ENCODE measurements at regions not wholly inside any gene's neighbourhood (a gene's known extent, or its start where the extent isn't known, plus 50 kb on each side); places are given as distances from the start of the nearest gene placed in this dataset.
"Not testable (repeated sequence)": the region's sequence is repeated elsewhere in the genome, so short reads cannot be mapped to it uniquely, and the experiment has no call there.

- intact Hi-C loops (cut with DNase I; ENCODE audit: low total_unique reads): no loop called here
- H3K4me1 ChIP-seq: no peaks in the 10 kb centered on the region
- peaks cover 9 to 13% of the 10 kb centered on the region in 2 donors for H3K9me3 ChIP-seq
- no peak for DNase-seq (ENCODE audit: low spot score in 2 of 2)
- H3K36me3 ChIP-seq: no peaks in the 10 kb centered on the region
- TF ChIP-seq POLR2AphosphoS5 (IDR thresholded peaks at IDR 0.05) (no peak), CTCF (IDR thresholded peaks at IDR 0.05) (no peak), POLR2A (IDR thresholded peaks at IDR 0.05) (no peak)
- no peaks in the 10 kb centered on the region for H3K27me3 ChIP-seq
- H3K4me3 ChIP-seq: no peak overlapping the region
- no peak overlapping the region for H3K27ac ChIP-seq
These were observed 1768.9 kb upstream of the CDH9 start for GRCh38 chr5:28807195-28807729.

GRCh38 chr5:28799035-28799434 is 1760.6 kb upstream of the CDH9 start:
- H3K4me3 ChIP-seq; H3K36me3 ChIP-seq; DNase-seq (ENCODE audit: low spot score in 2 of 2); H3K4me1 ChIP-seq; H3K27me3 ChIP-seq; H3K9me3 ChIP-seq; H3K27ac ChIP-seq; intact Hi-C loops (cut with DNase I; ENCODE audit: low total_unique reads): not testable (repeated sequence)

GRCh38 chr5:28788954-28789353 is 1750.6 kb upstream of the CDH9 start:
- Histone ChIP-seq H3K27me3 (no peaks in the 10 kb centered on the region), H3K9me3 (no peaks in the 10 kb centered on the region), H3K27ac (no peak overlapping the region), H3K36me3 (no peaks in the 10 kb centered on the region), H3K4me1 (no peaks in the 10 kb centered on the region), H3K4me3 (no peak overlapping the region)
- intact Hi-C loops (cut with DNase I; ENCODE audit: low total_unique reads): no loop called here
- no peak for DNase-seq (ENCODE audit: low spot score in 2 of 2)
- TF ChIP-seq POLR2A (IDR thresholded peaks at IDR 0.05) (no peak), CTCF (IDR thresholded peaks at IDR 0.05) (no peak), POLR2AphosphoS5 (IDR thresholded peaks at IDR 0.05) (no peak)

- intact Hi-C loops (cut with DNase I; ENCODE audit: low total_unique reads): no loop called here
- no peak for TF ChIP-seq POLR2A (IDR thresholded peaks at IDR 0.05)
- TF ChIP-seq POLR2AphosphoS5 (IDR thresholded peaks at IDR 0.05): no peak
- DNase-seq (ENCODE audit: low spot score in 2 of 2): no peak
- Histone ChIP-seq H3K36me3 (no peaks in the 10 kb centered on the region), H3K27me3 (no peaks in the 10 kb centered on the region), H3K4me3 (no peak overlapping the region), H3K4me1 (no peaks in the 10 kb centered on the region), H3K27ac (no peak overlapping the region), H3K9me3 (no peaks in the 10 kb centered on the region)
These were observed 1741.8 kb upstream of the CDH9 start for GRCh38 chr5:28780083-28780692.

GRCh38 chr5:28779161-28779754 is 1740.9 kb upstream of the CDH9 start:
- intact Hi-C loops (cut with DNase I; ENCODE audit: low total_unique reads): no loop called here
- no peak for DNase-seq (ENCODE audit: low spot score in 2 of 2)
- TF ChIP-seq POLR2AphosphoS5 (IDR thresholded peaks at IDR 0.05): no peak
- no peak for TF ChIP-seq POLR2A (IDR thresholded peaks at IDR 0.05)
- no peak for TF ChIP-seq CTCF (IDR thresholded peaks at IDR 0.05)

GRCh38 chr5:28770307-28770706 is 1731.9 kb upstream of the CDH9 start:
- TF ChIP-seq POLR2AphosphoS5 (IDR thresholded peaks at IDR 0.05) (no peak), POLR2A (IDR thresholded peaks at IDR 0.05) (no peak), CTCF (IDR thresholded peaks at IDR 0.05) (no peak)
- Histone ChIP-seq H3K4me1 (no peaks in the 10 kb centered on the region), H3K4me3 (no peak overlapping the region), H3K36me3 (no peaks in the 10 kb centered on the region), H3K9me3 (no peaks in the 10 kb centered on the region), H3K27me3 (no peaks in the 10 kb centered on the region), H3K27ac (no peak overlapping the region)
- DNase-seq (ENCODE audit: low spot score in 2 of 2): no peak
- intact Hi-C loops (cut with DNase I; ENCODE audit: low total_unique reads): no loop called here

More at GRCh38 chr5:28779161-28779754, 1740.9 kb upstream of the CDH9 start:
- Histone ChIP-seq H3K4me3 (no peak overlapping the region), H3K9me3 (no peaks in the 10 kb centered on the region), H3K36me3 (no peaks in the 10 kb centered on the region), H3K27ac (no peak overlapping the region), H3K27me3 (no peaks in the 10 kb centered on the region), H3K4me1 (no peaks in the 10 kb centered on the region)
